ENCODE measurements at regions not wholly inside any gene's neighbourhood (a gene's known extent, or its start where the extent isn't known, plus 50 kb on each side); places are given as distances from the start of the nearest gene placed in this dataset.
"Not testable (repeated sequence)": the region's sequence is repeated elsewhere in the genome, so short reads cannot be mapped to it uniquely, and the experiment has no call there.

DNA sequence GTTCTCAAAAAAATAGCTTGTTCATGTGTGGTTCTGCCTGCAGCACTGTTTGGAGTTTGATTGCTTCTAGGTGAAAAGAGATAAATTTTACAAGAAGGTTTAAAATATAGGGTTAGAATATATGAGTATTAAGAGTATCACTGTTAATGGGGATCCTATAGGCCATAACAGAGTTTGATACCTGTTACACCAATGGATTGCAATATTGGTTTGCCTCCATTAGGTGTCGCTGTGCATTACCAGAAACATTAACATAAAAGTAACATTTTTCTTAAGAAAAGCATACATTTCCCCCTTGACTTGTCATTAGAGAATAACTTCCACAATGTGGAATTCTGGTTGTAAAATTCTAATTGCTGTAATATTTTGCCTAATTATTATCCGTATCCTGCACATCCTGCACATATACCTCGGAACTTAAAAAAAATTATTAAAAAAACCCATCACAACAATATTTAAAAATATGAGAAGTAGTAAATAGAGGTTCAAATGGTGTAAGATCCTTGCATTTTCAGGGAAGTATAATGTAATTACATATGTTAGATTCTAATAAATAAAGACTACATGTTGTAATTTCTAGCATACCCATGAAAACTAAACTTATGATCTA, 63.0 kb downstream of the CYP4A11 start:
- H3K27ac ChIP-seq (ENCODE audit: low read depth, low read length, poor library complexity, severe bottlenecking); H4K20me1 ChIP-seq (ENCODE audit: insufficient read depth, low read length); H3K4me2 ChIP-seq (ENCODE audit: low read length); POLR2A ChIA-PET; intact Hi-C loops (cut with micrococcal nuclease; ENCODE audit: unreplicated experiment); H3K4me3 ChIP-seq (ENCODE audit: low read depth, low read length, poor library complexity, severe bottlenecking); BruUV-seq (replicated peaks); H2AFZ ChIP-seq (ENCODE audit: low read length); H3K79me2 ChIP-seq (ENCODE audit: insufficient read depth, low read depth, low read length); H3K9me2 ChIP-seq (ENCODE audit: insufficient read depth, low read length); CTCF ChIA-PET (ENCODE audit: unreplicated experiment); H3K9me3 ChIP-seq (ENCODE audit: low read length); H3K4me1 ChIP-seq (ENCODE audit: insufficient read depth, low read length, poor library complexity, severe bottlenecking); H3K36me3 ChIP-seq (ENCODE audit: insufficient read depth, low read length): not testable (repeated sequence)
- TF ChIP-seq, protein P1, sequence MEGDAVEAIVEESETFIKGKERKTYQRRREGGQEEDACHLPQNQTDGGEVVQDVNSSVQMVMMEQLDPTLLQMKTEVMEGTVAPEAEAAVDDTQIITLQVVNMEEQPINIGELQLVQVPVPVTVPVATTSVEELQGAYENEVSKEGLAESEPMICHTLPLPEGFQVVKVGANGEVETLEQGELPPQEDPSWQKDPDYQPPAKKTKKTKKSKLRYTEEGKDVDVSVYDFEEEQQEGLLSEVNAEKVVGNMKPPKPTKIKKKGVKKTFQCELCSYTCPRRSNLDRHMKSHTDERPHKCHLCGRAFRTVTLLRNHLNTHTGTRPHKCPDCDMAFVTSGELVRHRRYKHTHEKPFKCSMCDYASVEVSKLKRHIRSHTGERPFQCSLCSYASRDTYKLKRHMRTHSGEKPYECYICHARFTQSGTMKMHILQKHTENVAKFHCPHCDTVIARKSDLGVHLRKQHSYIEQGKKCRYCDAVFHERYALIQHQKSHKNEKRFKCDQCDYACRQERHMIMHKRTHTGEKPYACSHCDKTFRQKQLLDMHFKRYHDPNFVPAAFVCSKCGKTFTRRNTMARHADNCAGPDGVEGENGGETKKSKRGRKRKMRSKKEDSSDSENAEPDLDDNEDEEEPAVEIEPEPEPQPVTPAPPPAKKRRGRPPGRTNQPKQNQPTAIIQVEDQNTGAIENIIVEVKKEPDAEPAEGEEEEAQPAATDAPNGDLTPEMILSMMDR (conservative IDR thresholded peaks at IDR 0.05; ENCODE audit: low read length): peak; percentile 69
- DNase-seq (ENCODE audit: low spot score): peak; percentile 44

DNA sequence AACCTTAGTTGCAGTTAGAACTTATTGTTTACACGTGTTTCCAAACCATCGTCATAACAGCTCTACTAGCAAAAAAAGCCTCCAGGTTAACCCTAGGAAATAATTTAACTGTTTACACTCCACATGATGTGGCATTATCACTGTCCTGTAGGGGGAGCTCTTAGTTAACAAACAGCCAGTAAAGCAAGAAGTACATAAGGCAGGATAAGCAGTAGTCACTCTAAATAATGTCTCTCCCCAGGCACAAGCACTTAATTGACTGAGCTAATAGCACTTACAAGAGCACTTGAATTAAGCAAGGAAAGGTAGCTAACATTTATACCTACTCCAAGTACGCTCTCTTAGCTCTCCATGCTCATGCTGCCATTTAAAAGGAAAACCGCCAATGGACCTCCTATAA, 65.2 kb downstream of the CYP4A11 start:
- H4K20me1 ChIP-seq (ENCODE audit: insufficient read depth, low read length); H3K4me1 ChIP-seq (ENCODE audit: insufficient read depth, low read length, poor library complexity, severe bottlenecking); BruUV-seq (replicated peaks); H3K79me2 ChIP-seq (ENCODE audit: insufficient read depth, low read depth, low read length); intact Hi-C loops (cut with micrococcal nuclease; ENCODE audit: unreplicated experiment); H3K9me3 ChIP-seq (ENCODE audit: low read length); H2AFZ ChIP-seq (ENCODE audit: low read length); H3K9me2 ChIP-seq (ENCODE audit: insufficient read depth, low read length); DNase-seq (ENCODE audit: low spot score); H3K4me3 ChIP-seq (ENCODE audit: low read depth, low read length, poor library complexity, severe bottlenecking); H3K27ac ChIP-seq (ENCODE audit: low read depth, low read length, poor library complexity, severe bottlenecking); H3K36me3 ChIP-seq (ENCODE audit: insufficient read depth, low read length); H3K4me2 ChIP-seq (ENCODE audit: low read length); POLR2A ChIA-PET; CTCF ChIA-PET (ENCODE audit: unreplicated experiment): not testable (repeated sequence)
- TF ChIP-seq, protein P1 (conservative IDR thresholded peaks at IDR 0.05; ENCODE audit: low read length): peak; percentile 65

Data from OCI-LY7 (cell line).